K562 (cell line): ENCODE measurements at regions not wholly inside any gene's neighbourhood (a gene's known extent, or its start where the extent isn't known, plus 50 kb on each side); places are given as distances from the start of the nearest gene placed in this dataset.

Source experiments
- ARHGAP35 ChIP-seq: fragments of 450-650 bp; IDR thresholded peaks from 2 replicates; pipeline ENCODE4 v1.6.1; 2018; ENCODE audit not compliant: partially characterized antibody
- C11orf30 ChIP-seq: fragments of 450-650 bp; IDR thresholded peaks from 2 replicates; pipeline ENCODE4 v1.6.1; 2016; ENCODE audit warnings: low read depth, mild to moderate bottlenecking
- CEBPG ChIP-seq, 3 experiments: fragments of 200-800 bp in 1 of 3; sonication (Bioruptor generic) in 1 of 3; sonication (generic) in 1 of 3; formaldehyde crosslinking in 1 of 3; IDR thresholded peaks in 2 of 3; conservative IDR thresholded peaks in 1 of 3; 2 replicates each; pipeline versions ENCODE4 v1.6.1 to v1.8.0; 2016 to 2022; ENCODE audit warnings: missing compliant biosample characterization in 2 of 3, missing genetic modification characterization in 2 of 3, mild to moderate bottlenecking in 1 of 3, missing genetic modification reagents in 1 of 3
- GTF2A2 ChIP-seq: IDR thresholded peaks from 2 replicates; pipeline ENCODE4 v1.6.1; 2016; ENCODE audit warnings: mild to moderate bottlenecking, missing genetic modification characterization, missing compliant biosample characterization
- ID3 ChIP-seq, 2 experiments: fragments of 250-450 bp in 1 of 2; fragments of 450-650 bp in 1 of 2; sonication (Bioruptor Pico) in 1 of 2; IDR thresholded peaks; 2 replicates each; pipeline versions ENCODE4 v1.6.1 to v1.8.0; 2016 to 2021; ENCODE audit warnings: mild to moderate bottlenecking in 2 of 2, moderate library complexity in 2 of 2, missing compliant biosample characterization in 1 of 2, missing genetic modification characterization in 1 of 2
- MAFK ChIP-seq: IDR thresholded peaks from 2 replicates; pipeline ENCODE4 v1.6.1; 2011; ENCODE audit warnings: low read length, improper control_type of control experiment
- MED1 ChIP-seq: sonication (generic); formaldehyde crosslinking; IDR thresholded peaks from 2 replicates; pipeline ENCODE4 v1.8.1; 2023; ENCODE audit warnings: missing genetic modification reagents, borderline replicate concordance
- NR2F6 ChIP-seq: fragments of 450-650 bp; formaldehyde crosslinking; IDR thresholded peaks from 2 replicates; pipeline ENCODE4 v1.4.0; 2020; ENCODE audit warnings: mild to moderate bottlenecking
- PRMT5 ChIP-seq: sonication (generic); formaldehyde crosslinking; IDR thresholded peaks from 2 replicates; pipeline ENCODE4 v1.5.0; 2020; ENCODE audit warnings: missing genetic modification reagents
- TCFL5 ChIP-seq: fragments of 250-450 bp; sonication (Bioruptor Pico); conservative IDR thresholded peaks from 2 replicates; pipeline ENCODE4 v1.6.1; 2021; ENCODE audit warnings: mild to moderate bottlenecking, moderate library complexity, matching md5 sums
- ZBTB12 ChIP-seq: fragments of 250-450 bp; sonication (Bioruptor Pico); IDR thresholded peaks from 2 replicates; pipeline ENCODE4 v1.4.0; 2020
- ZBTB34 ChIP-seq: fragments of 250-450 bp; sonication (Bioruptor Pico); IDR thresholded peaks from 2 replicates; pipeline ENCODE4 v1.8.0; 2021; ENCODE audit warnings: mild to moderate bottlenecking, moderate library complexity
- TF ChIP-seq, protein P1 (sequence below): fragments of 200-800 bp; sonication (Bioruptor generic); IDR thresholded peaks from 2 replicates; pipeline ENCODE4 v1.6.1; 2017; ENCODE audit warnings: missing genetic modification characterization, missing compliant biosample characterization
- TF ChIP-seq, protein P2 (sequence below): fragments of 250-450 bp; sonication (Bioruptor Pico); IDR thresholded peaks from 2 replicates; pipeline ENCODE4 v1.5.0; 2020; ENCODE audit warnings: mild to moderate bottlenecking
- TF ChIP-seq, protein P3 (sequence below): sonication (generic); formaldehyde crosslinking; IDR thresholded peaks from 2 replicates; pipeline ENCODE4 v1.8.1; 2023; ENCODE audit warnings: mild to moderate bottlenecking, missing genetic modification reagents

DNA sequence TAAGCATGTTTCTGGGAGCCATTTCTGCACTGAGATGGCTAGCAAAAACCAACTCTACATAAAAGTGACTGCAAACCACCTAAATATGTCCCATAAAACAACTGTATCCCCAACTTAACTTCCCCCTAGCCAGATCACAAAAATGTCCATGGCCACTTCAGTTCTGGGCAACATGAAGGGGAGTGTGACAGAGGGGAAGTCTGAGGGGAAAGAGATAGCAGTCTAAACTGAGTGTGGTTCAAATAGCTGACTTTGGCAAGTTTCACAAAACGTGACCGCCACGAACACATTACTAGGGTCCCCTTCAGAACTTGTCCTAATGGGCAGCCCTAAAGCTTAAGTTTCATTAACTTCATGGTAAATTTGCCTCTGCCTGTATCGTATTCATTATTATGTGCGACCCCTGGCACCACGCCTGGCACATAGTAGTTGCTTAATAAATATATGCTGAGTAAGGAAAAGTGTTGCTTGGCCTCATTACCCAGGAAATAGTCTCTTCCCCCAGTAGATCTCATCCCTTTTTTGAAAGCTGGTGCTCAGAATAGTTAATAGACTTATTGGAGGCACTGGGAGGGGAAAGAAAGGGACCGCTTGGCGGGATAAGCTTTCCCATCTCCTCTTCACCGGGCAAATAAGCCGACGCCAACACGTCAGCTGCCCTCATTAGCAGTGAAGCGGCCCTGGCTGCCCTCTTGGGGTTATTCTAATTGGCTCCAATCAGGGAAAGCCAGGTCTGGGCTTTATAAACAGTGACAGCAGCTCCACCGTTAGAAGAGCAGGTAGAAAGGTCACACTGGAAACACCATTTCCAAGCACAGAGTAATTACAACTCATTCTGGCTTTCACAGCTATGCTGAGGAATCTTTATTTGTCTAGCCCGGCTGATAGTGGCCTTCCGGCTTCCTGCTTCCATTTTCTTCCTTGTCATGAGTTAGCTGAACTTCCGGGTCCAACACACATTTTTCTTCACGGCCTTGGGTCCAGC is 122.1 kb downstream of the LRIG2 start (continued):
- TF ChIP-seq, protein P1, sequence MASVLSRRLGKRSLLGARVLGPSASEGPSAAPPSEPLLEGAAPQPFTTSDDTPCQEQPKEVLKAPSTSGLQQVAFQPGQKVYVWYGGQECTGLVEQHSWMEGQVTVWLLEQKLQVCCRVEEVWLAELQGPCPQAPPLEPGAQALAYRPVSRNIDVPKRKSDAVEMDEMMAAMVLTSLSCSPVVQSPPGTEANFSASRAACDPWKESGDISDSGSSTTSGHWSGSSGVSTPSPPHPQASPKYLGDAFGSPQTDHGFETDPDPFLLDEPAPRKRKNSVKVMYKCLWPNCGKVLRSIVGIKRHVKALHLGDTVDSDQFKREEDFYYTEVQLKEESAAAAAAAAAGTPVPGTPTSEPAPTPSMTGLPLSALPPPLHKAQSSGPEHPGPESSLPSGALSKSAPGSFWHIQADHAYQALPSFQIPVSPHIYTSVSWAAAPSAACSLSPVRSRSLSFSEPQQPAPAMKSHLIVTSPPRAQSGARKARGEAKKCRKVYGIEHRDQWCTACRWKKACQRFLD (CRISPR knock-in tag) = no peak
- TF ChIP-seq C11orf30 (peak; percentile 79), MED1 (CRISPR knock-in tag) (no peak), CEBPG (CRISPR knock-in tag; IDR thresholded peaks at IDR 0.05) (no peak), CEBPG (tag; conservative IDR thresholded peaks at IDR 0.05 in 1 of 2, IDR thresholded peaks at IDR 0.05 in 1 of 2) (no peak), GTF2A2 (tag) (no peak), ARHGAP35 (no peak), TCFL5 (no peak), NR2F6 (CRISPR knock-in tag) (no peak), MAFK (peak; percentile 81), PRMT5 (no peak), ZBTB34 (CRISPR knock-in tag) (no peak), ZBTB12 (CRISPR knock-in tag) (no peak), ID3 (CRISPR knock-in tag; IDR thresholded peaks at IDR 0.05) (no peak), ID3 (tag; IDR thresholded peaks at IDR 0.05) (no peak)
- TF ChIP-seq, protein P2, sequence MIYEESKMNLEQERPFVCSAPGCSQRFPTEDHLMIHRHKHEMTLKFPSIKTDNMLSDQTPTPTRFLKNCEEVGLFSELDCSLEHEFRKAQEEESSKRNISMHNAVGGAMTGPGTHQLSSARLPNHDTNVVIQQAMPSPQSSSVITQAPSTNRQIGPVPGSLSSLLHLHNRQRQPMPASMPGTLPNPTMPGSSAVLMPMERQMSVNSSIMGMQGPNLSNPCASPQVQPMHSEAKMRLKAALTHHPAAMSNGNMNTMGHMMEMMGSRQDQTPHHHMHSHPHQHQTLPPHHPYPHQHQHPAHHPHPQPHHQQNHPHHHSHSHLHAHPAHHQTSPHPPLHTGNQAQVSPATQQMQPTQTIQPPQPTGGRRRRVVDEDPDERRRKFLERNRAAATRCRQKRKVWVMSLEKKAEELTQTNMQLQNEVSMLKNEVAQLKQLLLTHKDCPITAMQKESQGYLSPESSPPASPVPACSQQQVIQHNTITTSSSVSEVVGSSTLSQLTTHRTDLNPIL (CRISPR knock-in tag) = no peak
- TF ChIP-seq, protein P3, sequence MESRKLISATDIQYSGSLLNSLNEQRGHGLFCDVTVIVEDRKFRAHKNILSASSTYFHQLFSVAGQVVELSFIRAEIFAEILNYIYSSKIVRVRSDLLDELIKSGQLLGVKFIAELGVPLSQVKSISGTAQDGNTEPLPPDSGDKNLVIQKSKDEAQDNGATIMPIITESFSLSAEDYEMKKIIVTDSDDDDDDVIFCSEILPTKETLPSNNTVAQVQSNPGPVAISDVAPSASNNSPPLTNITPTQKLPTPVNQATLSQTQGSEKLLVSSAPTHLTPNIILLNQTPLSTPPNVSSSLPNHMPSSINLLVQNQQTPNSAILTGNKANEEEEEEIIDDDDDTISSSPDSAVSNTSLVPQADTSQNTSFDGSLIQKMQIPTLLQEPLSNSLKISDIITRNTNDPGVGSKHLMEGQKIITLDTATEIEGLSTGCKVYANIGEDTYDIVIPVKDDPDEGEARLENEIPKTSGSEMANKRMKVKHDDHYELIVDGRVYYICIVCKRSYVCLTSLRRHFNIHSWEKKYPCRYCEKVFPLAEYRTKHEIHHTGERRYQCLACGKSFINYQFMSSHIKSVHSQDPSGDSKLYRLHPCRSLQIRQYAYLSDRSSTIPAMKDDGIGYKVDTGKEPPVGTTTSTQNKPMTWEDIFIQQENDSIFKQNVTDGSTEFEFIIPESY (CRISPR knock-in tag) = peak; percentile 48; the same call in 1 of the 2 replicates
